Effector memory CD4-positive, alpha-beta T cell (primary cell): ENCODE measurements at regions not wholly inside any gene's neighbourhood (a gene's known extent, or its start where the extent isn't known, plus 50 kb on each side); places are given as distances from the start of the nearest gene placed in this dataset.

Source experiments
- DNase-seq, 3 donors: peaks; one replicate each; pipeline ENCODE4 v3.0.0-alpha.2; 2020
- H3K27ac ChIP-seq: 2 replicates; pipeline ENCODE4 v1.7.0; 2013; ENCODE audit warnings: mild to moderate bottlenecking, low read length, moderate library complexity; ENCODE audit not compliant: insufficient read depth, poor library complexity, severe bottlenecking
- H3K27me3 ChIP-seq: replicated peaks from 2 replicates; pipeline ENCODE4 v1.7.0; 2013; ENCODE audit warnings: mild to moderate bottlenecking, low read length; ENCODE audit not compliant: insufficient read depth, control insufficient read depth, poor library complexity, severe bottlenecking
- H3K36me3 ChIP-seq: 2 replicates; pipeline ENCODE4 v1.7.0; 2013; ENCODE audit warnings: mild to moderate bottlenecking, low read length, moderate library complexity; ENCODE audit not compliant: control insufficient read depth, insufficient read depth
- H3K4me1 ChIP-seq: 2 replicates; pipeline ENCODE4 v1.7.0; 2013; ENCODE audit warnings: low read length, mild to moderate bottlenecking; ENCODE audit not compliant: control insufficient read depth, insufficient read depth, poor library complexity, severe bottlenecking
- H3K4me3 ChIP-seq: 2 replicates; pipeline ENCODE4 v1.7.0; 2013; ENCODE audit warnings: low read length, low read depth, mild to moderate bottlenecking; ENCODE audit not compliant: insufficient read depth, poor library complexity, severe bottlenecking
- H3K9me3 ChIP-seq: 2 replicates; pipeline ENCODE4 v1.7.0; 2013; ENCODE audit warnings: mild to moderate bottlenecking, low read length, moderate library complexity; ENCODE audit not compliant: control insufficient read depth

DNA sequence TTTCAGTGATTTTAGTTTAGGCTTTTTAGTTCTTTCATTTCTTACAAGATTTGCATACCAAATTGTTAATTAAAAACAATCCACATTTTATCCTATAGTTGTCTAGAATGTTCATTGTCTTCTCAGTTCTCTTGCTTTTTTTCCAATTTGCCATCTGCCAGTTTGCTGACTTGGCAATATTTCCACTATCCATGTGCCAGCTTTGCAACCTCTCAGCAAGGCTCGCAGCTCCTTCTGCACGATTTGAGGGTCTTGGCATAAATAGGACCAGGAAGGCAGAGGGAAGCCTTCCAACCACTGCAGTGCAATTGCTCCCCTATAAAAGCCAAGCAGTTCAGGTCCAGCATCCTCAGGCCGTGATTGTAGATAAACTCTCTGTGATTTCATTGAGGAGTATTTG, 306.8 kb upstream of the FMN2 start:
- Histone ChIP-seq H3K27ac (no peak overlapping the region), H3K9me3 (no peaks in the 10 kb centered on the region), H3K4me3 (no peak overlapping the region), H3K27me3 (no peaks in the 10 kb centered on the region), H3K36me3 (no peaks in the 10 kb centered on the region), H3K4me1 (no peaks in the 10 kb centered on the region)
- no peak for DNase-seq

DNA sequence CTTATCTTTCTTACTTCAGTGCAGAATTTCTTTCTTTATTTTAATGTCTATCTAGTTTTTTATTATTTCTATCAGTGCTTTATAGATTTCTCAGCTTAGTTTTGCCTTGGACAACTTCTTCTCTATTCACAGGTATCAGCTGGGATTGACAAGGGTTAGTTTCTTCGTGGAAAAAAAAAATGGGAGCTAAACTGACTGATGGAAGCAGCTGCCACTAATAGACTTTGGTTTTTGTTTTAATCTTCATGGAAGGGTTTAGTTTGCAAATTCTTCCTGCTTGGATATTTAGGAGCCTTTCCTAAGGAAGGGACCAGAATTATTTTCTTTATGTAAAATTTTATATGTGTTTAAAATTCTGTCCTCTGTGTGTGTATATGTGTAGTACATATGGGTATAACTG, 306.1 kb upstream of the FMN2 start:
- Histone ChIP-seq H3K36me3 (no peaks in the 10 kb centered on the region), H3K4me1 (no peaks in the 10 kb centered on the region), H3K27ac (no peak overlapping the region), H3K27me3 (no peaks in the 10 kb centered on the region), H3K4me3 (no peak overlapping the region), H3K9me3 (no peaks in the 10 kb centered on the region)
- DNase-seq, result no peak

DNA sequence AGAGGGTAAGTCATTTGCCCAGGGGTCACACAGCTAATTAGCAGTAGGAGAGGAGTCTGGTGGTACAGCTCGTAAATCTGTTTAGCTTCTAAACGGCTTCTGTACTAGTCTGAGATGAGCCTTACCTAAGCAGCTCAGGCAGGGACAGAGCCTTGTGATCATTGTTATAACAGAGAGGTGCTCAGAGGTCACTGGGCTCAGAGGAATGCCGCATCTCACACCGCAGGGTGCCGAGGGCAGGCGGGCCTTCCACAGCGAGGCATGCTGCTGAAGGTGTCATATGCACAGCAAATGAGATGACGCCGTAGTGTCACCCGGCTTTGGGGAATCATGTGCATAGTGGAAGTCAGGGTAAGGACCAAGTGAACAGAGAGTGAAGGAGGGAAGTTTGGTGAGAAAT, 305.2 kb upstream of the FMN2 start:
- DNase-seq, result no peak
- no peaks in the 10 kb centered on the region for H3K27me3 ChIP-seq

GRCh38 chr1:239792157-239792556, 299.5 kb upstream of the FMN2 start:
- H3K9me3 ChIP-seq, result no peaks in the 10 kb centered on the region
- no peak overlapping the region for H3K4me3 ChIP-seq
- H3K27me3 ChIP-seq, result no peaks in the 10 kb centered on the region
- no peak overlapping the region for H3K27ac ChIP-seq
- DNase-seq, result no peak
- no peaks in the 10 kb centered on the region for H3K4me1 ChIP-seq
- H3K36me3 ChIP-seq, result no peaks in the 10 kb centered on the region

More for the DNA sequence above, 305.2 kb upstream of the FMN2 start:
- no peaks in the 10 kb centered on the region for H3K36me3 ChIP-seq
- H3K9me3 ChIP-seq, result no peaks in the 10 kb centered on the region
- H3K4me1 ChIP-seq, result no peaks in the 10 kb centered on the region
- H3K27ac ChIP-seq, result no peak overlapping the region
- no peak overlapping the region for H3K4me3 ChIP-seq

- Histone ChIP-seq H3K27ac (no peak overlapping the region), H3K9me3 (no peaks in the 10 kb centered on the region), H3K36me3 (no peaks in the 10 kb centered on the region), H3K4me3 (no peak overlapping the region), H3K4me1 (no peaks in the 10 kb centered on the region), H3K27me3 (no peaks in the 10 kb centered on the region)
- DNase-seq, result no peak
Measured at GRCh38 chr1:239795304-239795703, 296.4 kb upstream of the FMN2 start.

DNA sequence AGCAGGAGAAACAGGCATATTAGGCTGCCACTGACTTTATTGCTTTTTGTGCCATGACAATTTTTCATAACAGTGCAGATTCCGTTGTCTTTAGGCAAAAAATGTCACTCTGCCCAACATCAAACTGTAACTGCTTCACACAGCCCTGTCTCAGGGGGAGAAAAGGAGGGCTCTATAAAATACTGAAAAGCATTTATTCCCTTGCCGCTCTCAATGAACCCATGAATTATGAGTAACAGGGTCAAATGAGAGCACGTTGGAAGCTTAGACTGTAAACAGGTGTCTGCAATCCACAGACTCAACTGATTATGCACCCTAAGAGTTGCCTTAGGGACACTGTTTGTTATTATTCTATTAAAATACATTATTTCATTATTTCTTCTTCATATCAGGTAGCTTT, 292.1 kb upstream of the FMN2 start:
- no peak for DNase-seq
- H3K27me3 ChIP-seq, result no peaks in the 10 kb centered on the region

DNA sequence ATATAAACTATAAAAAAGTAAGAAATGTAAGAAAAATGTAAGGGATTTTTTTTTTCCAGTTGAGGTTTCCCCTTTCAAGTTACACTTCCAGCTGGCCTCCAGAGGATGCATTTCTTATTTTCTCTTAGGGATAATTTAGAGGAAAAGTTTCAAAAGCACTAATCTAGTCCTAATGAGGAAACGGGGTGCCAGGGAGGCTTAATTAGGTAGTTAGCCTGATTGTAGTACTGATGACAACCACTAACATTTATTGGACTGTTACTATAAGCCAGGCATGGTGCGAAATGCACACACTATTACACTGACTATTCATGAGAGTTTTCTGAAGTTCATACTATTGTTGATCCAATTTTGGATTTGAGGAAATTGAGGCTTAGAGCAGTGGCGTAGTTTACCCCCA, 290.8 kb upstream of the FMN2 start:
- Histone ChIP-seq H3K27ac (no peak overlapping the region), H3K4me1 (no peaks in the 10 kb centered on the region), H3K27me3 (no peaks in the 10 kb centered on the region), H3K9me3 (no peaks in the 10 kb centered on the region), H3K4me3 (no peak overlapping the region), H3K36me3 (no peaks in the 10 kb centered on the region)
- no peak for DNase-seq

More for the DNA sequence above, 292.1 kb upstream of the FMN2 start:
- Histone ChIP-seq H3K36me3 (no peaks in the 10 kb centered on the region), H3K4me3 (no peak overlapping the region), H3K27ac (no peak overlapping the region), H3K4me1 (no peaks in the 10 kb centered on the region), H3K9me3 (no peaks in the 10 kb centered on the region)

DNA sequence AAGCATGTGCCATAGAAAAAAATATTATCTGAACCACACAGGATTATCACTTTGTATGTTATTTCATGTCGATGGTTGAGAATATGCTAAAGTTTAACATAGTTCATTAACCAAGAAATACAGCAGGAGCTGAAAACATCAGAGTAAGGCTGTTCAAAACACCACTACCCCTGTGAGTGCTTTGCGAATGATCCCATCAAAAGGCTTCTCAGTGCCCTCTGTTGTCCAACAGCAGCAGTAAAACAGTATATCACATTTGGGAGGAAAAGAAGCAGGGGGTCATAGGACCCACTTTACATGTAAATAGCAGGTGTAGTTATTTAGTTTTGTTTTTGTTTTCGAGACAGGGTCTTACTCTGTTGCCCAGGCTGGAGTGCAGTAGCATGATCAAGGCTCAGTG, 289.4 kb upstream of the FMN2 start:
- Histone ChIP-seq H3K4me1 (no peaks in the 10 kb centered on the region), H3K27me3 (no peaks in the 10 kb centered on the region), H3K27ac (no peak overlapping the region), H3K9me3 (no peaks in the 10 kb centered on the region), H3K4me3 (no peak overlapping the region), H3K36me3 (no peaks in the 10 kb centered on the region)
- DNase-seq, result no peak

DNA sequence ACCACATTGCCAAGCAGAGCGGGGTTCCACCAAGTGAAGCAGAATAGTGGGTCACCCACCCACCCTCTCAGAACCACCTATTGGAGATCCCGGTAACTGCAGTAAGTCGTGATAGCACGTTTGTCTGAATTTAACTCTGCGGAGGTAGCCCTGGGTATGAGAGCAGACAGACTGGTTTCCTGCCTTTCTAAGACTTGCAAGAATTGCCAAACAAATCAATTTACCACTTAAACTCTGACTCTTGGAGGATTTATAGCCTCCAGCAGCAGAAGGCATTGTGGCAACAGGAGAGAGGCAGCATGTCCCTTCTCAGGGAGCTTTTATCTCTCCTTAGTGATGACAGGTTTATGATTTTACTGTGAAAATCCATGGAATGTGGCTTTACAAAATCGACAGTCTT, 287.9 kb upstream of the FMN2 start:
- no peak overlapping the region for H3K27ac ChIP-seq
- H3K4me1 ChIP-seq, result no peaks in the 10 kb centered on the region
- DNase-seq, result no peak
- H3K36me3 ChIP-seq, result no peaks in the 10 kb centered on the region
- H3K4me3 ChIP-seq, result no peak overlapping the region
- no peaks in the 10 kb centered on the region for H3K9me3 ChIP-seq
- no peaks in the 10 kb centered on the region for H3K27me3 ChIP-seq

GRCh38 chr1:239804266-239804665, 287.4 kb upstream of the FMN2 start:
- H3K4me1 ChIP-seq, result no peaks in the 10 kb centered on the region
- H3K27me3 ChIP-seq, result no peaks in the 10 kb centered on the region
- no peak overlapping the region for H3K4me3 ChIP-seq
- no peaks in the 10 kb centered on the region for H3K9me3 ChIP-seq
- H3K36me3 ChIP-seq, result no peaks in the 10 kb centered on the region
- H3K27ac ChIP-seq, result no peak overlapping the region
- no peak for DNase-seq

- no peaks in the 10 kb centered on the region for H3K36me3 ChIP-seq
- DNase-seq, result no peak
- no peaks in the 10 kb centered on the region for H3K9me3 ChIP-seq
- H3K4me1 ChIP-seq, result no peaks in the 10 kb centered on the region
- no peak overlapping the region for H3K4me3 ChIP-seq
- H3K27ac ChIP-seq, result no peak overlapping the region
- no peaks in the 10 kb centered on the region for H3K27me3 ChIP-seq
Measured at GRCh38 chr1:239805042-239805441, 286.6 kb upstream of the FMN2 start.
